Panc1 (cell line): ENCODE measurements at regions not wholly inside any gene's neighbourhood (a gene's known extent, or its start where the extent isn't known, plus 50 kb on each side); places are given as distances from the start of the nearest gene placed in this dataset.

Source experiments
- ATAC-seq: fragments of 200-7000 bp; cut with Tn5 transposase; 2 replicates; pipeline ENCODE4 v1.9.1; 2020; ENCODE audit warnings: mild to moderate bottlenecking, moderate library complexity
- BruUV-seq: library from RNA; stranded (reverse); fragments of 400-500 nt; replicated peaks from 2 replicates; lab custom pipeline; 2021; lab: Mats Ljungman, UMichigan
- CTCF ChIA-PET: fragments of 300-600 bp; sonication (Branson Sonifier 250); formaldehyde crosslinking; loops from one replicate; lab custom pipeline; 2022; ENCODE audit warnings: antibody characterized with exemption; lab: Charles Lee
- POLR2A ChIA-PET: fragments of 300-600 bp; sonication (Branson Sonifier 250); formaldehyde crosslinking; loops from one replicate; lab custom pipeline; 2022; ENCODE audit warnings: antibody characterized with exemption; lab: Charles Lee
- DNase-seq: peaks from one replicate; pipeline ENCODE4 v3.0.0-alpha.2; 2010; ENCODE audit warnings: low read depth, low spot score
- H3K27ac ChIP-seq: 2 replicates; pipeline ENCODE4 v1.5.1; 2011; ENCODE audit warnings: mild to moderate bottlenecking, low read length, inconsistent platforms
- H3K27me3 ChIP-seq: fragments of 200-500 bp; sonication (Bioruptor generic); 2 replicates; pipeline ENCODE4 v1.6.0; 2014; ENCODE audit warnings: low read length, inconsistent platforms; ENCODE audit not compliant: control insufficient read depth, insufficient read depth
- H3K36me3 ChIP-seq: fragments of 200-500 bp; sonication (Bioruptor generic); 2 replicates; pipeline ENCODE4 v1.5.1; 2014; ENCODE audit warnings: inconsistent platforms, mild to moderate bottlenecking, low read length, moderate library complexity; ENCODE audit not compliant: control insufficient read depth, insufficient read depth
- H3K4me1 ChIP-seq: 2 replicates; pipeline ENCODE4 v1.5.1; 2011; ENCODE audit warnings: inconsistent platforms, mild to moderate bottlenecking, low read length, moderate library complexity; ENCODE audit not compliant: control insufficient read depth, insufficient read depth
- H3K4me3 ChIP-seq, 2 experiments: 2 replicates each; pipeline ENCODE4 v1.5.1; 2011 to 2012; ENCODE audit warnings: low read depth in 2 of 2, low read length in 2 of 2, mild to moderate bottlenecking in 2 of 2, inconsistent platforms in 1 of 2, moderate library complexity in 1 of 2
- H3K9me3 ChIP-seq: fragments of 200-500 bp; sonication (Bioruptor generic); 2 replicates; pipeline ENCODE4 v1.5.1; 2014; ENCODE audit warnings: low read depth, mild to moderate bottlenecking, inconsistent platforms, low read length, moderate library complexity; ENCODE audit not compliant: control insufficient read depth, insufficient read depth
- CTCF ChIP-seq: fragments of 450-650 bp; IDR thresholded peaks from 2 replicates; pipeline ENCODE4 v1.5.1; 2017; ENCODE audit warnings: mild to moderate bottlenecking
- POLR2AphosphoS5 ChIP-seq: IDR thresholded peaks from 2 replicates; pipeline ENCODE4 v1.6.1; 2012; ENCODE audit warnings: mild to moderate bottlenecking, low read depth, low read length, moderate library complexity
- REST ChIP-seq, 2 experiments: IDR thresholded peaks; 2 replicates each; pipeline ENCODE4 v1.6.1; 2011 to 2012; ENCODE audit warnings: low read depth in 2 of 2, control low read depth in 1 of 2, low read length in 1 of 2, mild to moderate bottlenecking in 1 of 2, moderate library complexity in 1 of 2; ENCODE audit not compliant: insufficient read depth in 1 of 2
- SIN3A ChIP-seq: IDR thresholded peaks from 2 replicates; pipeline ENCODE4 v1.6.1; 2012; ENCODE audit warnings: low read depth, mild to moderate bottlenecking, low read length, moderate library complexity, borderline replicate concordance; ENCODE audit not compliant: insufficient read depth
- TCF7L2 ChIP-seq: IDR thresholded peaks from 2 replicates; pipeline ENCODE4 v1.6.1; 2011; ENCODE audit warnings: mild to moderate bottlenecking, low read depth, low read length, inconsistent platforms
- in situ Hi-C: cut with HindIII; loops from 2 replicates; pipeline ENCODE4 v1.10.0; 2016; ENCODE audit warnings: low sequenced_read_pairs, low pct_unique_long_range_greater_than_20kb
- intact Hi-C: fragments of 100-400 bp; cut with micrococcal nuclease; formaldehyde crosslinking; loops from one replicate; pipeline ENCODE4 v1.10.0; 2022; ENCODE audit not compliant: unreplicated experiment

GRCh38 chr7:61111-61510, 131.3 kb upstream of the FAM20C start:
- ChIA-PET CTCF (no interaction called here), POLR2A (no interaction called here)
- no peak for DNase-seq
- Histone ChIP-seq H3K36me3 (no peaks in the 10 kb centered on the region), H3K27ac (no peak overlapping the region), H3K4me1 (no peaks in the 10 kb centered on the region), H3K27me3 (peaks cover 3% of the 10 kb centered on the region), H3K9me3 (no peaks in the 10 kb centered on the region), H3K4me3 (no peak overlapping the region)
- in situ Hi-C loops: no loop called here
- TF ChIP-seq TCF7L2: no peak
- no peak for TF ChIP-seq REST (IDR thresholded peaks at IDR 0.05; ENCODE audit: insufficient read depth in 1 of 2, low read depth in 2 of 2, low read length in 1 of 2)
- no peak for TF ChIP-seq POLR2AphosphoS5
- TF ChIP-seq CTCF: no peak
- TF ChIP-seq SIN3A: no peak
- no peak for ATAC-seq
- no TSS peak for BruUV-seq
- intact Hi-C loops: no loop called here

- CTCF ChIA-PET: no interaction called here
- in situ Hi-C loops: no loop called here
Measured at GRCh38 chr7:61576-62360, 130.6 kb upstream of the FAM20C start.

More at GRCh38 chr7:61576-62360, 130.6 kb upstream of the FAM20C start:
- no TSS peak for BruUV-seq
- TF ChIP-seq SIN3A (no peak), REST (IDR thresholded peaks at IDR 0.05; ENCODE audit: insufficient read depth in 1 of 2, low read depth in 2 of 2, low read length in 1 of 2) (no peak), TCF7L2 (no peak), CTCF (no peak), POLR2AphosphoS5 (no peak)
- Histone ChIP-seq H3K9me3 (no peaks in the 10 kb centered on the region), H3K4me1 (no peaks in the 10 kb centered on the region), H3K27ac (no peak overlapping the region), H3K27me3 (peaks cover 3% of the 10 kb centered on the region), H3K4me3 (no peak overlapping the region), H3K36me3 (no peaks in the 10 kb centered on the region)
- ATAC-seq (no peak), DNase-seq (no peak)
- intact Hi-C loops: no loop called here
- POLR2A ChIA-PET: no interaction called here
